ENCODE measurements at regions not wholly inside any gene's neighbourhood (a gene's known extent, or its start where the extent isn't known, plus 50 kb on each side); places are given as distances from the start of the nearest gene placed in this dataset.

GRCh38 chr13:78430811-78431210, 172.5 kb downstream of the POU4F1 start:
- TF ChIP-seq POLR2A (IDR thresholded peaks at IDR 0.05) (no peak), CTCF (IDR thresholded peaks at IDR 0.05) (no peak)

Measured in body of pancreas (tissue), 4 donors.